ENCODE measurements at regions not wholly inside any gene's neighbourhood (a gene's known extent, or its start where the extent isn't known, plus 50 kb on each side); places are given as distances from the start of the nearest gene placed in this dataset.
A peak's percentile ranks its signal among the peaks of the same experiment; 100 is the strongest.

DNA sequence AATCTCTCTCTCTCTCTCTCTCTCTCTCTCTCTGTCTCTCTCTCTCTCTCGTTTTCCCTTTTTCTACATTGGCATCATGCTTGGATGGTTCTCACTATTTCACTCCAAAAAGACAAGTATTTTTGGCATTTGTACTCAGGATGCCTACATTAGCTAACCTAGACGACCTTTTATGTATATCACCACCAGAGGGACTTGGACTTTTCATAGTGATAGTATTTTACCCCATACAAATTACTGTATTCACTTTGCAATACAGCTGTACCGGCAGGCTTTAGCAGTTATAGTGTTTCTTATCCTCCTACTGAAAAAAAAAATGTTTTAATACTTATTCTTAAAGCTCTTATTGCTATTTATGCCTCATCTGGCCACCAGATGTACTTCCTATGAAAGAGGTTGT, 687.2 kb upstream of the KLHL1 start:
- peak; percentile 49 for TF ChIP-seq CTCF (IDR thresholded peaks at IDR 0.05; ENCODE audit: partially characterized antibody, unreplicated experiment)
- Mint-ChIP-seq H3K9me3 (ENCODE audit: unreplicated experiment) (no peaks in the 10 kb centered on the region), H3K4me1 (ENCODE audit: low read depth, unreplicated experiment) (peaks cover 2% of the 10 kb centered on the region), H3K27me3 (ENCODE audit: unreplicated experiment) (no peaks in the 10 kb centered on the region), H3K4me3 (ENCODE audit: unreplicated experiment) (no peak overlapping the region), H3K36me3 (ENCODE audit: unreplicated experiment) (no peaks in the 10 kb centered on the region), H3K27ac (ENCODE audit: unreplicated experiment) (no peak overlapping the region)
- no peak for DNase-seq

DNA sequence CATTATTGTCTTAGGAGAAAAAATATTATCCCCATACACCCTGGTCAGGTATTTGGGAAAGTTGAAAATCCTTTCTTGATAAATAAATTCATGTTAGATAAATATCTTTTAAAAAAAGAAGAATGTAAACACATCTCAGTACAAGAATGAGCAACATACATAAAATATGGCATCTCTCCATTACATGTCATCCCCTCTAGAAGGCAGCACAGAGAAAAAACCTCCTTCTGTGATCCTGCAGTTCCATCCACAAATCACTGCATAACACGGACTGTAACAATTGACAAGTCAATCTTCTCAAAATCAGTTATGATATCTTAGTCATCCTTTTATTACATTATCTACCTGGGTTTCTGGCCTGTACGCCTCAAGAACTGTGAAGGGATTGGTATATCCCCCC, 683.9 kb upstream of the KLHL1 start:
- peaks cover 4% of the 10 kb centered on the region for H3K27me3 Mint-ChIP-seq (ENCODE audit: unreplicated experiment)
- H3K27ac Mint-ChIP-seq (ENCODE audit: unreplicated experiment) = no peak overlapping the region
- DNase-seq = no peak
- H3K9me3 Mint-ChIP-seq (ENCODE audit: unreplicated experiment) = peaks cover 2% of the 10 kb centered on the region
- H3K4me3 Mint-ChIP-seq (ENCODE audit: unreplicated experiment) = no peak overlapping the region
- TF ChIP-seq CTCF (IDR thresholded peaks at IDR 0.05; ENCODE audit: partially characterized antibody, unreplicated experiment) = no peak
- H3K36me3 Mint-ChIP-seq (ENCODE audit: unreplicated experiment) = no peaks in the 10 kb centered on the region
- H3K4me1 Mint-ChIP-seq (ENCODE audit: low read depth, unreplicated experiment) = peaks cover 9% of the 10 kb centered on the region

DNA sequence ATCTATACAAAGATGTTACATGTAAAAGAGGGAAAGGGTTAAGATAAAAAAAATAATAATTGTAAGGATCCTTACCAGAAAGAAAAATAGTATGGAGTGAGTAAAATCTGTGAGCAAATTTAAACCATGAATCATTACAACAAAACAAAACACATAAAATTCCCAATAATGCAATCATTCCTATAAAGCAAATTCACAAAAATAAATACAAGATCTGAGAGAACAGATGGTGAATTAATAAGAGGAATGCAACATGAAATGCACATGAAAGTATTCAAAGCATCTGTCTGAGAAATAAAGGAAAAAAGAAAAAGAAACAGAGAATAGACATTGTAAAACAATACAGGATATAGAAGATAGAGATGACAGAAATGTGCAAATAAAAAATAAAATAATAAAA, 681.5 kb upstream of the KLHL1 start:
- peaks cover 9% of the 10 kb centered on the region for H3K4me1 Mint-ChIP-seq (ENCODE audit: low read depth, unreplicated experiment)
- TF ChIP-seq CTCF (IDR thresholded peaks at IDR 0.05; ENCODE audit: partially characterized antibody, unreplicated experiment) = no peak
- DNase-seq = no peak
- peaks cover 4% of the 10 kb centered on the region for H3K27me3 Mint-ChIP-seq (ENCODE audit: unreplicated experiment)
- no peak overlapping the region for H3K4me3 Mint-ChIP-seq (ENCODE audit: unreplicated experiment)
- no peak overlapping the region for H3K27ac Mint-ChIP-seq (ENCODE audit: unreplicated experiment)
- H3K36me3 Mint-ChIP-seq (ENCODE audit: unreplicated experiment) = no peaks in the 10 kb centered on the region
- H3K9me3 Mint-ChIP-seq (ENCODE audit: unreplicated experiment) = peaks cover 2% of the 10 kb centered on the region

- peaks cover 2% of the 10 kb centered on the region for H3K9me3 Mint-ChIP-seq (ENCODE audit: unreplicated experiment)
- no peak overlapping the region for H3K4me3 Mint-ChIP-seq (ENCODE audit: unreplicated experiment)
- peak overlapping the region; percentile 73 for H3K27ac Mint-ChIP-seq (ENCODE audit: unreplicated experiment)
- H3K4me1 Mint-ChIP-seq (ENCODE audit: low read depth, unreplicated experiment) = peaks cover 9% of the 10 kb centered on the region
- TF ChIP-seq CTCF (IDR thresholded peaks at IDR 0.05; ENCODE audit: partially characterized antibody, unreplicated experiment) = no peak
- no peak for DNase-seq
- no peaks in the 10 kb centered on the region for H3K36me3 Mint-ChIP-seq (ENCODE audit: unreplicated experiment)
- H3K27me3 Mint-ChIP-seq (ENCODE audit: unreplicated experiment) = peaks cover 4% of the 10 kb centered on the region
Observed at GRCh38 chr13:70788074-70788473, 679.8 kb upstream of the KLHL1 start.

GRCh38 chr13:70784207-70784989, 676.1 kb upstream of the KLHL1 start:
- Mint-ChIP-seq H3K9me3 (ENCODE audit: unreplicated experiment) (peaks cover 2% of the 10 kb centered on the region), H3K27ac (ENCODE audit: unreplicated experiment) (no peak overlapping the region), H3K4me1 (ENCODE audit: low read depth, unreplicated experiment) (peaks cover 9% of the 10 kb centered on the region), H3K36me3 (ENCODE audit: unreplicated experiment) (no peaks in the 10 kb centered on the region), H3K4me3 (ENCODE audit: unreplicated experiment) (no peak overlapping the region), H3K27me3 (ENCODE audit: unreplicated experiment) (peaks cover 4% of the 10 kb centered on the region)
- no peak for TF ChIP-seq CTCF (IDR thresholded peaks at IDR 0.05; ENCODE audit: partially characterized antibody, unreplicated experiment)
- no peak for DNase-seq
